Peyer's patch (tissue), 4 donors: ENCODE measurements at regions not wholly inside any gene's neighbourhood (a gene's known extent, or its start where the extent isn't known, plus 50 kb on each side); places are given as distances from the start of the nearest gene placed in this dataset.

Experiments
- POLR2A ChIP-seq, 2 donors: fragments of 450-650 bp; IDR thresholded peaks; one replicate each; pipeline ENCODE4 v1.5.1; 2017; ENCODE audit warnings: antibody characterized with exemption in 2 of 2, mild to moderate bottlenecking in 2 of 2, moderate library complexity in 2 of 2
- TF ChIP-seq, protein P1 (sequence below), 6 experiments: fragments of 450-650 bp in 4 of 6; fragments of 200-600 bp in 2 of 6; sonication (generic) in 1 of 6; IDR thresholded peaks; one replicate each; pipeline ENCODE4 v1.5.1; 2017 to 2019; ENCODE audit warnings: antibody characterized with exemption in 6 of 6, mild to moderate bottlenecking in 3 of 6, moderate library complexity in 1 of 6

DNA sequence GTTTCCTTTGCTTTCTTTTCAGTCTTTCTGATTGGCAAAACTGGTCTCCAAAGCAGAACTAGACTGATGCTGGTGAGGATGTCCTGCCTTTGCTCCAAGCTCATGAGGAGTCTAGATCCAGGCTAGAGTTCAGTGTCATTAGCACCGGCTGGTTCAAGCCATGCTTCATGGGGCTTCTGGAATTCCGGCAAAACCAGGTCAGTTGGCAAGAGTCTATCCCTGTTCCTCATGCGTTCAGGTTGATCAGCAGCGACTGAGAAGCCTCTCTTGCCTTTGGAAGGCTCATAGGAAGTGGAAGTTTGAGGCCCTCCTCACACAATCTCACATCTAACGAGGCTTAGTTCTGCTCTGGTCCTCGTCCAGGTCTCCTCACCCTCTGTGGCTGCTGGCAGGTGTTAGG is 194.3 kb downstream of the HS3ST3A1 start:
- TF ChIP-seq, protein P1, sequence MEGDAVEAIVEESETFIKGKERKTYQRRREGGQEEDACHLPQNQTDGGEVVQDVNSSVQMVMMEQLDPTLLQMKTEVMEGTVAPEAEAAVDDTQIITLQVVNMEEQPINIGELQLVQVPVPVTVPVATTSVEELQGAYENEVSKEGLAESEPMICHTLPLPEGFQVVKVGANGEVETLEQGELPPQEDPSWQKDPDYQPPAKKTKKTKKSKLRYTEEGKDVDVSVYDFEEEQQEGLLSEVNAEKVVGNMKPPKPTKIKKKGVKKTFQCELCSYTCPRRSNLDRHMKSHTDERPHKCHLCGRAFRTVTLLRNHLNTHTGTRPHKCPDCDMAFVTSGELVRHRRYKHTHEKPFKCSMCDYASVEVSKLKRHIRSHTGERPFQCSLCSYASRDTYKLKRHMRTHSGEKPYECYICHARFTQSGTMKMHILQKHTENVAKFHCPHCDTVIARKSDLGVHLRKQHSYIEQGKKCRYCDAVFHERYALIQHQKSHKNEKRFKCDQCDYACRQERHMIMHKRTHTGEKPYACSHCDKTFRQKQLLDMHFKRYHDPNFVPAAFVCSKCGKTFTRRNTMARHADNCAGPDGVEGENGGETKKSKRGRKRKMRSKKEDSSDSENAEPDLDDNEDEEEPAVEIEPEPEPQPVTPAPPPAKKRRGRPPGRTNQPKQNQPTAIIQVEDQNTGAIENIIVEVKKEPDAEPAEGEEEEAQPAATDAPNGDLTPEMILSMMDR (IDR thresholded peaks at IDR 0.05): no peak
- TF ChIP-seq POLR2A (IDR thresholded peaks at IDR 0.05): no peak
